Endothelial cell (in vitro differentiated cells): ENCODE measurements at regions not wholly inside any gene's neighbourhood (a gene's known extent, or its start where the extent isn't known, plus 50 kb on each side); places are given as distances from the start of the nearest gene placed in this dataset.

Source experiments
- DNase-seq: peaks from one replicate; pipeline ENCODE4 v3.0.0; 2021; ENCODE audit warnings: low spot score
- H3K27ac Mint-ChIP-seq: one replicate; pipeline ENCODE4 v1.8.0; 2021; ENCODE audit warnings: mixed read lengths, inconsistent platforms; ENCODE audit not compliant: unreplicated experiment
- H3K27me3 Mint-ChIP-seq: one replicate; pipeline ENCODE4 v1.8.0; 2021; ENCODE audit warnings: mild to moderate bottlenecking, moderate library complexity, mixed read lengths, inconsistent platforms; ENCODE audit not compliant: unreplicated experiment
- H3K36me3 Mint-ChIP-seq: one replicate; pipeline ENCODE4 v1.8.0; 2021; ENCODE audit warnings: mild to moderate bottlenecking, low read depth, mixed read lengths, inconsistent platforms; ENCODE audit not compliant: unreplicated experiment
- H3K4me1 Mint-ChIP-seq: one replicate; pipeline ENCODE4 v1.8.0; 2021; ENCODE audit warnings: mild to moderate bottlenecking, mixed read lengths, inconsistent platforms; ENCODE audit not compliant: unreplicated experiment
- H3K4me3 Mint-ChIP-seq: one replicate; pipeline ENCODE4 v1.8.0; 2021; ENCODE audit warnings: mild to moderate bottlenecking, mixed read lengths, inconsistent platforms; ENCODE audit not compliant: unreplicated experiment
- H3K9me3 Mint-ChIP-seq: one replicate; pipeline ENCODE4 v1.8.0; 2021; ENCODE audit warnings: mixed read lengths, inconsistent platforms; ENCODE audit not compliant: unreplicated experiment
- TF ChIP-seq, protein P1 (sequence below): fragments of 200-600 bp; sonication (generic); IDR thresholded peaks from one replicate; pipeline ENCODE4 v1.5.0; 2021; ENCODE audit warnings: antibody characterized with exemption; ENCODE audit not compliant: unreplicated experiment

DNA sequence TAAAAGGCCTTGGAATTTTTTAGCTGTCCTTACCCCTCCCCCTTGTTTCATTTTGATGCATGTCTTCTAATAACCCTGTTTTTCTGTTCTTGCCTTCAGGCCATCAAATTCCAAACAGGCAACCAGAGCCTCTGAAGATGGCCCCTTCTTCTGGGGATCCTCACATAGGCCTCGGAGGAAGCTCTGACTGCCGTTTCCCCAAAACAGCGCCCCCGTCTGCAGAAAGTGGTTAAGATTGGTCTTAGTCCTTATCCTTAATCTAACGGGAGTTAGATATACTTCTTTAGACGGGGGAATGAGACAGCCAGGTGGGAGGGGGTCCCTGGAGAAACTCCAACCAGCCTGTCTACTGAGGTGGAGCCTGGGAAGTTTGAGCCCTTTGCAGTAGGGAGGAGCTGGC is 226.3 kb upstream of the ZNF608 start:
- Mint-ChIP-seq H3K4me3 (no peak overlapping the region), H3K36me3 (peaks cover 5% of the 10 kb centered on the region), H3K27ac (no peak overlapping the region), H3K4me1 (no peaks in the 10 kb centered on the region), H3K27me3 (no peaks in the 10 kb centered on the region), H3K9me3 (peaks cover 7% of the 10 kb centered on the region)
- TF ChIP-seq, protein P1, sequence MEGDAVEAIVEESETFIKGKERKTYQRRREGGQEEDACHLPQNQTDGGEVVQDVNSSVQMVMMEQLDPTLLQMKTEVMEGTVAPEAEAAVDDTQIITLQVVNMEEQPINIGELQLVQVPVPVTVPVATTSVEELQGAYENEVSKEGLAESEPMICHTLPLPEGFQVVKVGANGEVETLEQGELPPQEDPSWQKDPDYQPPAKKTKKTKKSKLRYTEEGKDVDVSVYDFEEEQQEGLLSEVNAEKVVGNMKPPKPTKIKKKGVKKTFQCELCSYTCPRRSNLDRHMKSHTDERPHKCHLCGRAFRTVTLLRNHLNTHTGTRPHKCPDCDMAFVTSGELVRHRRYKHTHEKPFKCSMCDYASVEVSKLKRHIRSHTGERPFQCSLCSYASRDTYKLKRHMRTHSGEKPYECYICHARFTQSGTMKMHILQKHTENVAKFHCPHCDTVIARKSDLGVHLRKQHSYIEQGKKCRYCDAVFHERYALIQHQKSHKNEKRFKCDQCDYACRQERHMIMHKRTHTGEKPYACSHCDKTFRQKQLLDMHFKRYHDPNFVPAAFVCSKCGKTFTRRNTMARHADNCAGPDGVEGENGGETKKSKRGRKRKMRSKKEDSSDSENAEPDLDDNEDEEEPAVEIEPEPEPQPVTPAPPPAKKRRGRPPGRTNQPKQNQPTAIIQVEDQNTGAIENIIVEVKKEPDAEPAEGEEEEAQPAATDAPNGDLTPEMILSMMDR, result no peak
- no peak for DNase-seq

DNA sequence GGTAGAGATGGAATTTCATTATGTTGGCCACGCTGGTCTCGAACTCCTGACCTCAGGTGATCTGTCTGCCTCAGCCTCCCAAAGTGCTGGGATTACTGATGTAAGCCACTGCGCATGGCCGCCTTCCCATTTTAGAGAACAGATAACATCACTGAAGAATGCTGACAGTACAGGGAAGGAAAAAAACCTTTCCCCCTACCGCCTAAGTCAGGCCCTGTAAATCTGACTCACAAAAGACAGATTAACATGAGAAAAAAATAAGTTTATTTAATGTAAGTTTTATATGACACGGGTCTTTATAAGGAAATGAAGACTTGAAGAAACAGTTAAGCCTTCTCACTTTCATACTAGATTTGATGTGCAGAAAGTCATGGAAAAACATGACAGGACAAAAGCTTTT is 227.2 kb upstream of the ZNF608 start:
- Mint-ChIP-seq H3K27me3 (no peaks in the 10 kb centered on the region), H3K9me3 (peaks cover 7% of the 10 kb centered on the region), H3K4me1 (no peaks in the 10 kb centered on the region), H3K36me3 (peaks cover 5% of the 10 kb centered on the region), H3K27ac (no peak overlapping the region), H3K4me3 (no peak overlapping the region)
- DNase-seq, result no peak
- TF ChIP-seq, protein P1, result no peak

DNA sequence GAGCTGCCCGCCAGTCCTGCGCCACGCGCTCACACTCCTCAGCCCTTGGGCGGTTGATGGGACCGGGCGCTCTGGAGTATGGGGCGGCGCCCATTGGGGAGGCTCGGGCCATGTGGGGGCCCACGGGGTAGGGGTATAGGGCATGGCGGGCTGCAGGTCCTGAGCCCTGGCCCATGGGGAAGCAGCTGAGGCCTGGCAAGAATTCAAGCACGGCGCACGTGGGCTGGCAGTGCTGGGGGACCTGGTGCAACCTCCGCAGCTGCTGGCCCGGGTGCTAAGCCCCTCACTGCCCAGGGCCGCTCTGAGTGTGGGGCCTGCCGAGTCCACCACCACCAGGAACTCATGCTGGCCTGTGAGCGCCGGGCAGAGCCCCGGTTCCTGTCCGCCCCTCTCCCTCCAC is 229.6 kb upstream of the ZNF608 start:
- no peak overlapping the region for H3K4me3 Mint-ChIP-seq
- H3K27me3 Mint-ChIP-seq, result no peaks in the 10 kb centered on the region
- H3K36me3 Mint-ChIP-seq, result peaks cover under 1% of the 10 kb centered on the region

DNA sequence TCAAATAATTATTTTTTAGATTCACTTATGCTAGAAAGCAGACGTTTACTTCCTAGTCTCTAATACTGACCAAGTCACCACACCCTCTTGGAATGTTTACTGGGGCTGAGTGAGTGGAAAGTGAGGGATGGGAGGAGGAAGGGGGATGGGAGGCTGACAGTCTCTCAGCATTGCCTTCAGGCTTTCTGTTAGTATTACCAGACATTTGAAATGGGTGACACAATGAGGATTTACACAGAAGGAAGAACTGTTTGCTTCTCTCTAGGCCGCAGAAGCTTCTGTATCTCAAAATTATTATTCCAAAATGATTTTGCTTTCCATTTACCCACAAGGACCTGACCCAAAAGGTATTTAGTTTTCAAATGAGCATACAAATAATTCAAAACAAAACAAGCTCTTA is 232.8 kb upstream of the ZNF608 start:
- peaks cover under 1% of the 10 kb centered on the region for H3K36me3 Mint-ChIP-seq
- H3K4me1 Mint-ChIP-seq, result no peaks in the 10 kb centered on the region
- no peak for DNase-seq
- H3K9me3 Mint-ChIP-seq, result peaks cover under 1% of the 10 kb centered on the region
- H3K4me3 Mint-ChIP-seq, result no peak overlapping the region
- TF ChIP-seq, protein P1, result no peak
- no peak overlapping the region for H3K27ac Mint-ChIP-seq
- H3K27me3 Mint-ChIP-seq, result no peaks in the 10 kb centered on the region

More for the DNA sequence above, 229.6 kb upstream of the ZNF608 start:
- Mint-ChIP-seq H3K4me1 (no peaks in the 10 kb centered on the region), H3K27ac (no peak overlapping the region), H3K9me3 (no peaks in the 10 kb centered on the region)
- DNase-seq, result no peak
- TF ChIP-seq, protein P1, result no peak

DNA sequence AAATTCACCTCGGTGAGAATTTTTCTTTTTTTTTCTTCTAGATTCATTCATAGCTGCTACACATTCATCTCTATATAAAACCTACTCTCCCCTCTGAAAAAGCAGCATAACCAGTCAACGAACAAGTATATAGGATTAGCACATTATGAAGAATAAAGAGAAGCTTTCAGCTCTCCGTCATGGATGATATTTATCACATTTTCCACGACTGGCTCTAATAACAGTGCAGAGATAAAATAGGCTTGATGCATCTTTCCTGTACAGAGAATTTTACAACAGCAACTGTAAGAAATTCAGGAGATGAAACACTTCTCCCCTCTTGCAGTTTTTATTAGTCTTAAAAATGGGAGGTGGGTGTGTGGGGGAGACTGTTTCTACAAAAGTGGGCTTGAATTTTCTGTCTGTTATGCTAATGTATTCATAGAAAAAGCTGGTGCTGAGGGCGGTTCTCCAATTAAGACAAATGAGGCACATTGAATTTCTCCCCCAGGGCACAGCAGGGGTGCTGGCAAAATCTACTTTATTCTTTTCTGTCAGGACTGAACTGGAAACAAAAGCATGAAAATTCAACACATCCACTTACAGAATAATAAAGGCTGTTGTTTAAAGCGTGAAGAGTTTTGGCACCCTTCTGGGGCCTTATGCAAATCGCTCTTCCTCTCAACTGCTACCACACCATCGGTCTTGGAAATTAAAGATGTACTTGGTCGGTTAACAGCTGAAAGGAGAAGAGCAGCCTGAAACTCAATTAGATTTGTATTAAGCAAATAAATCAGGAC is 233.9 kb upstream of the ZNF608 start:
- H3K36me3 Mint-ChIP-seq, result peaks cover 4% of the 10 kb centered on the region

More for the DNA sequence above, 233.9 kb upstream of the ZNF608 start:
- no peak overlapping the region for H3K27ac Mint-ChIP-seq
- H3K4me3 Mint-ChIP-seq, result no peak overlapping the region
- TF ChIP-seq, protein P1, result no peak
- H3K27me3 Mint-ChIP-seq, result no peaks in the 10 kb centered on the region
- H3K4me1 Mint-ChIP-seq, result no peaks in the 10 kb centered on the region
- DNase-seq, result no peak
- peaks cover 4% of the 10 kb centered on the region for H3K9me3 Mint-ChIP-seq
